Hematopoietic multipotent progenitor cell (in vitro differentiated cells): ENCODE measurements at regions not wholly inside any gene's neighbourhood (a gene's known extent, or its start where the extent isn't known, plus 50 kb on each side); places are given as distances from the start of the nearest gene placed in this dataset.
A peak's percentile ranks its signal among the peaks of the same experiment; 100 is the strongest.

Experiments used
- DNase-seq, 3 donors: peaks; one replicate each; pipeline ENCODE4 v3.0.0-alpha.2; 2011 to 2015; ENCODE audit warnings: low read depth in 2 of 3, low spot score in 2 of 3

DNA sequence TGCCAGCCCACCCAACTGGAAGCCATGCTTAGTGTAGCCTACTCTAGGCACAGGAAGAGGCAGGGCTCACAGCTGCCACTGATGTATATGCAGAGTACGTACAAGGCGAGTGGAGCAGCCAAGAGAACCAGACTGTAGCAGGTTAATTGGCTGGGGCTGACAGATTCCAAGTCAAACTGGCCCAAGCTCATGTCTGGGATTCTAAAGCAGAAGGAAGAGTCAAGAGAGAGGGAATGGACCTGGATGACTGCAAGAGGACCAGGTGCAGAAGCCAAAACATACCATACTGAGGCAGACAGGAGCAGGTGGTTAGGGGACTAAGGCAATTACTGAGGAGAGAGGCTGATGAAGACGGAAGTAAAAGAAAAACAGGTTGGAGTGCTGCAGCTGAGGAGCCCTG is 51.3 kb upstream of the LRRN2 start:
- no peak for DNase-seq

DNA sequence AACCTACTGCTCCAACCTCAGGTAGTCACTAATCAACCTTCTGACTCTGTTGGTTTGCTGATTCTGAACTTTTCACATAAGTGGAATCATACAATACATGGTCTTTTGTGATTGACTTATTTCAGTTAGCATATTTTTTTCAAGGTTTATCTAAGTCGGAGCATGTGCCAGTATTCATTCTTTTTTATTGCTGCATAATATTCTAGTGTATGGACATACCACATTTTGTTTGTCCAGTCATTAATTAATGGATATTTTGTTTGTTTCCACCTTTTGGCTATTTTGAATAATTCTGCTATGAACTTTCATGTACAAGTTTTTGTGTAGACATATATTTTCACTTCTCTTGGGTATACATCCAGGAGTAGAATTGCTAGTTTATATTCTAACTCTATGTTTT is 53.0 kb upstream of the LRRN2 start:
- DNase-seq, result no peak

DNA sequence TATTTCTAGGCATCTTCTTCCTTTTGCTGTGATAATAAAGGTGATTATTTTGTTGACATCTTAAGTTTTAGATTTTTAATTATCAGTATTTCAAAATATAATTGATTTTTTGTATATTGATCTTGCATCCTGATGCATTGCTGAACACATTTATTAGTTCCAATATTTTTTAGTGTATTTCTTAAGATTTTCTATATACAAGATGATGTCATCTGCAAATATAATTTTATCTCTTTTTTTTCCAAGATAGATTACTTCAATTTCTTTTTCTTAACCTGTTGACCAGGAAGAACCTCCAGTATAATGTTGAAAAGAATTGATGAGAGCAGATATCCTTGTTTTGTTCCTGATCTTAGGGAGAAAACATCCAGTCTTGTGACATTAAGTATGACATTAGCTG is 54.8 kb upstream of the LRRN2 start:
- no peak for DNase-seq

DNA sequence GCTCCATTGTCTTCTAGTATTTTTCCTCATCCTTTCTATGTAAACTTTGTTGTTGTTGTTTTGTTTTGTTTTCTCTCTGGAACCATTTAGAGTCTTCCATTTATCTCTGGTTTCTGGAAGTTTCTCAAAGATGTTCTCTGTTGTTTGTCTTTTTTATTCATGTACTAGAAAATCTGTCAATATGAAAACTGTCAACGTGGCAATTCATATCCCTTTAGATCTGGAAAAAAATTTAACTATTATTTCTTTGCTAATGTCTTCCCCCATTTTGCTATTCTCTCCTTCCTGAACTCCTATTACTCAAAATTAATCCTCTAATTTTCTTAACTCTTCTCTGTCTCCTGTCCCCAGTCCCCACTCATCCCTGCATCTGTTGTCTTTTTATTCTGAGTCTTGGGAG is 55.9 kb upstream of the LRRN2 start:
- DNase-seq, result no peak

DNA sequence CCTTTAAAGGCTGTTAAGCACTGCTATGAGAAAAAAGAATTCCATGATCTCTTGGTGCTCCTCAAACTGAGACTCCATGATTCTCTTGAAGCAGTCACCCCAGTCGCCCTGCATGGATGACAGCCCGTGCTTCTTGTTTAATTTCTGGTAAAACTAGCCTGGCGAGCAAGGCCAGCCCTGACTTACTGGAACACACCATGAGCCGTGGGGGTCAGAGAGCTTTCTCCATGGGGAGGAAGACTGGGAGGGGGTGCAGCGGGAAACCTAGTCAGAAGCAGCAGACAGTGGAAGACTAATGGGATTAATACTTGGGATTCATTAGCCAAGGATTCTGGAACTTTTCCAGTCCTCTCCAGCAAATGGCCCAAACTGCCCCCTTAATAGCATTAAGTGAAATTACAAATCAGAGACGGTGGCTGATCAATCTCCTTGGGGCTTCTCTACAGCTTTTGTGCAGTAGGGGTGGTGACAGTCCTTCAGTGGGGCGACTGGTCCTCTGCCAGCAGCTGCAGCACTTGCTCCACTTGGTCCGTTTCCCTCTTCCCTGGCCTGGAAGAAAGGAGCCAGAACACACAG is 57.2 kb upstream of the LRRN2 start:
- no peak for DNase-seq

DNA sequence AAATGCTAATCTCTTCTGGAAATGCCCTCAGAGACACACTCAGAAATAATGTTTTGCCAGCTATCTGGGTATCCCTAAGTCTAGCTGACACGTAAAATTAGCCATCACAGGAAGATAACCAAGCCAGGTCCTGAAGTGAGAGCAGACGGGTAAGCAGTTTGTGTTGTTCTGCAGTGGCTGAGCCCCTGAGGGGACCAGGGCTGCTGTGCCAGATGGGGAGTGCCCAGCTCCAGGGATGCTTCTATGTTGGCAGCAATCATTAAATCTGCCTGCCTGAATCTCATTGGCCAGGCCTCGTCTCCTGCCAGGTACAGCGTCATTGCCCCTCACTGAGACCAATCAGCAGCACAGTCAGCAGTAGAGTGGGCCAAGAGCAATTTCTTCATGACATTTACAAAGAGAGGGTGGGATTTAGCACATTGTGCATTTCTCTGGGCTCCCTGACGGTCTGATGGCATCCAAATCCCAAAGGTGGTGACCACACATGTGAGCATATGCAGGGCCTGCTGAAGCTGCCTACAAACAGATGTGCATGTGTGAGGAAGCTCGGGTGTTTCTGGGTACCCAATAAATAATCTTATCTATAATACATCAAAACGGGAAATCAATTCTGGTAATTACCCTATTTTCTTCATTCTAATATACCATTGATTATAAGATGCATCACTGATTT is 58.7 kb upstream of the LRRN2 start:
- no peak for DNase-seq

DNA sequence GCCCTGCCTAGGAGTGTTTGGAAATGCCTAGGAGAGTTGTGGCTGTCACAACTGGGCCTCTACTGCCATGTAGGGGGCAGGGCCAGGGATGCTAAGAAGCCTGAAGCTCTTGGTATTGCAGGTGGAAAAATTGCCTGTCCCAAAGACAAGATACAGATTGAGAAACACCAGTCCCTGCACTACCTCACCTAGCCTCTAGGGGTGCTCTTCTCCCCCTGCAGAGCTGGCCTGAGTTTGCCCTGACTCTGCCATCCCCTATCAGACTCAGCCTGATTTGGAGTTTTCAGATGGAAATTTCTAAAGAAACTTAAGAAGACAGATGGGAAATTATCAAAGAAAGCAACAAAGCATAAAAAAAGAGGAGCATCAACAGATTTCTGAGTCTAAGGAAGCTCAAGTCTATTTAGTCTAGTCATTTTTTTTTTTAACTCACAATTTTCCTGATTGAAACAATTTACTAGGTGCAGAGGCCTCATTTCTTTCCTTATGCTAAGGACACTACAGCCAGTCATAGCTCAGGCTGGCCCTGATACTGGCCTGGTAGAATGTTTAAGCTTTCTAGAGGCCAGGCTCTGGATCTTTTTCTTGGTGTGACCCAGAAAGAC is 61.4 kb upstream of the LRRN2 start:
- peak in 2 of 3 donors; percentile 35 to 63 for DNase-seq

DNA sequence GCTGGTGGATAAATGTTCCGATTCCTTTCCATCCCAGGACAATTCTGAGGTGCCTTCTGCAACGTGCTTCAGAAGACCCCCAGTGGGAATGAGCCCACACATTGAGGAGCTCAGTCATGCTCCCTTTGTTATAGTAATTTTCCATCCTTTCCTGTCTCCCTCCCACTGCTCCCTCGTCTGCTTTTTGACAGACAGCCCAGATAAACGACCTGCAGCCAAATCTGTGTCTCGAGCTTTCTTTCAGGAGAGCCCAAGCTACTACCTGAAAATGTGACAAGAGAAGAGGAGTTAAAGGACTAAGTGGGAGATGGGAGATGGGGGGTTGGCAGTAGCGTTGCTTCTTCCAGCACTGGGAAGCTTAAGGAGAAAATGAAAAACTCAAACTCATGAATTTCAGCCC is 65.9 kb upstream of the LRRN2 start:
- DNase-seq, result no peak

DNA sequence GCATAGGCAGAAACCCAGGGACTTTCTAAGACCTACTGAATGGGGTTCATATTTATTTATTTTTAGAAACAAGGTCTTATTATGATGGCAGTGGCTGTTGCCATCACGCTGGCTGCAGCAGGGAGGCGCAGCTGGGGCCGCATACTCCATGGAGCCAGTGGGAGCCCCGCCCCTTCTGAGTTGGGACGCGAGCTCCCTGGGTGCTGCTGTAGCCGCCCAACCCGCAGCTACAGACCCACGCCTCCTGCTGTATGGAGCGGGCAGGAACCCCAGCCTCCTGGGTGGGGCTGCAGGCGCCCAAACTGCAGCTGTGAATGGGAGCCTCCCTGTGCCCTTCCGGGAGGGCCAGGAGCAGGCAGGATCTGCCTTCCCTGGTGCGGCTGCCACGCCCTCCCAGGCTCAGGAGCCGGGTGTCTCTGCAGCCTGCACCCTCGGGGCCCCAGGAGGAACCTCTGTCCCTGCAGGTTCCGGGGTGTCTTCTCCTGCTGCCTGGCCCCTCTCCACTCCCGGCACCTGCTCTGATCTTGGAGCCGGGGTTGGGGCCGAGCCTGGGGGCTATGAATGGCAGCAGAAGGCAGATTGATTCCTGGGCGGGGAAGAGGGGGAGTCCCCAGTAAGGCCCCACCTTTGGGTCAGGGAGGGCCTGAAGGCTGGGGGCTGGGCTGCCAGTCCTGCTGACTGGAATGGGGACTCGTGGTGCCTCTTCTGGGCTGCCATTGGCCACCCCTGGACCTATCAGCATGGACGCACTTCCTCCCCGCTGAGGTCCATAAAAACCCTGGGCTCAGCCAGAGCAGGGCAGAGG is 66.5 kb upstream of the LRRN2 start:
- no peak for DNase-seq

DNA sequence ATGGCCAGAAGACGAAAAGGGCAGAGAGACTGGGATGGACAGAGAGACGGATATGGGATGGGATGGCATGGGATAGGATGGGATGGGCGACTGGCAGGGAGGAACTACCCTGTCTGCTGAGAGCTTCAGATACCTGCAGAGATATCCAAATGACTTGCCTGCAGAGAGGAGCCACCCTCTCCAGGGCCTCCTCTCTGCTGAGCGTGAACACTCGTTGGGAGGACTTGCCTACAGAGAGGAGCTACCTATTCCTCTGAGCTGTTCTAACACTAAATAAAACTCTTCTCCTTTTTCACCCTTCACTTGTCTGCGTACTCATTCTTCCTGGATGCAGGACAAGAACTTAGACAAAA is 67.1 kb upstream of the LRRN2 start:
- DNase-seq, result no peak

DNA sequence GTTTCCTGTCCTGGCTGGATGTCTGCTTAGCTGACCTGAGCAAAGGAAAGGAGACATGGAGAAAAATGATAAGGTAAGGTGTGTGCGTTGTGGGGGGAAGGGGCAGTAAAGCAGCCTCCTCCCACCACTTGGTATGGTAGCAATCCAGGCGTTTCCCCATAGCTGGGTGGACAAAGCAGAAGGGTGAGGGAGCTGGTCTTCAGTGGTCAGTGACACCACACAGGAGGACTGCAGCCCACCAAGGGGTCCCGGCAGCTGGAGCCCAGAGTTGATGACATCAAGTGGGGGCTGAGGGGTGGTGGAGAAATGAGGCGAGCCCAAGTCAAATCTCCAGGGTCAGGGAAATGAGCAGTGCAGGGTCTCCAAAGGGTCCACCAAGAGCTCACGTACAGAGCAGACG is 69.3 kb upstream of the LRRN2 start:
- DNase-seq, result no peak

DNA sequence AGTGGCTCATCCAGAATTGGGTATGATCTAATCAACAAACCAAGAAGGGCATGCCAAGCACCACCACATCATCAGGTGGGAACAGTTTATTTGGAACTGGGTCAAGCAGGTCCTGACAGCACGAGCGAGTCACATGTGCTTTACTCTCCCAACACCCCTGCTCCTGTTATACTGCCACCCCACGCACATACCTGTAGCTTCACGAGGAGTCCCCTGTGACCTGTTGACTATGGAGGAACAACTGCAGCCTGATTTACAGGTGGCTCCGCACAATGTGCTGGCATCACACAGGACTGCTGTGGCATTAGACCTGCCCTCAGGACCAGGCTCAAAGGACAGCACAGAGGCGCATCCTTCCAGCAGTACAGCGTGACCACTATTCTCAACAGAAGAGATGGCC is 70.8 kb upstream of the LRRN2 start:
- DNase-seq, result no peak

DNA sequence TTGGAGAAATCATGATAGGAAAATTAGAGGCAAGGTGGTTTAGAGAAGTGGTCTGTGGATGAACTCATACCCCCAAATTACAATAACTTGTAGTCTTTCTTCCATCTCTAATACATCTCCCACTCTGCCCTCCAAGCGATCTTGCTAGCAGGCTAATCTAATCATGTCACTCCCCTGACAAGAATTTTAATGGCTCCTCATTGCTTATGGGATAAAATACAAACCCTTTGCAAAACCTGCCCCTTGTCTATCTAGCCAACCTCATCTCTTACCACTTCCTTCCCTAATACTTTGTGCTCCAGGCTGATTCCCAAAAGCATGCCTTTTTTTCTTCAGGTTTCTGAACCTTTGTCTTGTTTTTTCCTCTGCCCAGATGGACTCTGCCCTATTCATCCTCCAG is 71.3 kb upstream of the LRRN2 start:
- peak in 2 of 3 donors; percentile 6 to 39 for DNase-seq

DNA sequence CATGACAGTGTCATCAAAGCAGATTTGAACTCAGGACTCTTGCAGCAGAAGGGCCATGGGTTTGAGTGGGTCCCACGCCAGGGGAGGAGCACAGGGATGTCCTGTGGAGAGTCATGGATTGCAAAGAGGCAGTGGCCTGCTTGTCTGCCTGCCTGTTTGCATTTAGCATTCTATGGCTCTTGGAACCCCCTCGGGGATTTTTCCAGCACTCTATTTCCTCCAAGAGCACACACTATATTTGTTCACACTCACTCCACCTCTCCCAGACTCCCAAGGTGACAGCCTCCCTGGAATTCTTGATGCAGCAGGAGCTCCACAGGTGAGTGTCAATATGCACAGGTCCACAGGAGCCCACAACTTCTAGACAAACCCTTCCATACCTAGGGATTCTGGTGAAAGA is 73.1 kb upstream of the LRRN2 start:
- DNase-seq, result no peak

DNA sequence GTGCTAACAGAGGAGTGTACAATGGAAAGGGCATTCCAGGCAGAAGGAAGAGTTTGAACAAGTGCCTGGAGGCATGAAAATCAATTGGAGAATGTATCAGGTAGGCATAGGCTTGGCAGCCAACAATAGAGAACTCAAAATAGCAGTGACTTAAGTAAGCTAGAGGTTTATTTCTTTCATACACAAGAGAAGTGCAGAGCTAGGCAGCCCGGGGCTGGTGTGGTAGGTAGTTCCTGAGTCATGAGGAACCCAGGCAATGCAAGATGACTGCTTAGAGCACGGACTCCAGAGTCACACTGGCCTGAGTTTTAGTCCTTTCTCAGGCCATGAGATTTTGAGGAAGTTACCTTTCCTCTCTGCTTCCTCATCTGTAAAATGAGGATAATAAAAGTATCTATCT is 74.8 kb upstream of the LRRN2 start:
- no peak for DNase-seq

DNA sequence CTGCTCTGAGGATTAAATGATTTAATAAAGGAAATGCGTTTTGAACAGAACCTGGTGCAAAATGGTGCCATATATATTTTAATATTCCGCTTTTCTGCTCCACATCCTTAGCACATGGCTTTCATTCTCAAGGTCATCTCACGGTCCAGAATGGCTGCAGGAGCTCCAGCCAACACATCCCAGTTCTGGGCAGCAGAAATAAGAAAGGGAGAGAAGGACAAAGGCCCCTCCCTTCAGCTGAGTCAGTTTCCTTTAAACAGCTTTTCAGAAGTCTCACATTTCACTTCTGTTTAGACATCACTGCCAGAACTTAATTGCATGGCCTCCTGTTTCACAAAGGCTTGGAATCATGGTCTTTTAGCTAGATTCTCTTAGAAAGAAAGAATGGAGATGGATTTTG is 75.2 kb upstream of the LRRN2 start:
- DNase-seq, result no peak

DNA sequence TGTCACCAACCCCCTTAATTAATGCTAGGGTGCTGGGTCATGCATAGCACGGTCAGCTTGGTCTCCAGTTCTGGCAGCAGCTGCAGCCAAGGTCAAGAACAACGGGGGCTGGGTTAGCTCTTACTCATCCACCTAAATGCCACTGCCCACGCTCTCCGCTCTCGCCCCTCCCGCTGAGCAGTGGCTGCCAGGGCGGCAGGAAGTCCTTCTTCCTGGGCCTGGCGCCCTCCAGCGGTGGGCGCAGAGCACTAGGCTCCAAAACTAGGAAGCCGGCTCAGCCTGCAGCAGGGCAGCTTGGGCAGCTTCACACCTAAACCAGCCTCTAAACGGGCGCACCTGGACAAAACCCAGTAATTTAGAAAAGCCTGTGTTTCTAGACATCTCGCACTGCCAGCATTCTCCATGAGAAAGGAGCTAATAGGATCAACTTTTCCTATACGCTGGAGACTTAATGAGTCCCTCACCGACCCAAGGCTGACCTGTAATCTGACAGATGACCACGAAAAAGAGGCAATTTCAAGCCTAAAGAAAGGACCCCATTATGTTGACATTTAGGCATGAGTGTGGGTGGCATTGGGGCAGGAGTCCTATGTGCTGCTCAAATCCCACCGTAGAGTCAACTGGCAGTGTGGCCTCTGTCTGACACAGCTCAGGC is 78.4 kb upstream of the LRRN2 start:
- peak; percentile 45 to 81 (median 78) for DNase-seq

DNA sequence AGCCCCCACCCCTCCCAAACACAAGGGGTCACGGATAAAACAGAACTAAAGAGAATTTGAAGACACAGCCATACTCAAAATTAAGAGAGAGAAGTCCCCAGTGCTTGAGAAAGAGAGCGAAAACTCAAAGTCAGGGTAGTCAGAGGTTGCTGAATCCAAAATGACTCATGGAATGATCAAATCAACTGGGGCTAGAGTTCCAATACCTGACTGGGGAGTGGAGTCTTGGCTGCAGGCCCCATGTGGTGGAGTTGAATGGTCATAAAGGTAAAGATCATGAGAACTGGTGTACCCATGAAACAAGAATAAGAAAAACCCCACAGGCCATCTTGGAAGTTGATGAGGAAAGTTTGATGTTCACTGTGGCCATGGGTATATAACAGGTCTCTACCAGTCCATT is 84.5 kb upstream of the LRRN2 start:
- no peak for DNase-seq

DNA sequence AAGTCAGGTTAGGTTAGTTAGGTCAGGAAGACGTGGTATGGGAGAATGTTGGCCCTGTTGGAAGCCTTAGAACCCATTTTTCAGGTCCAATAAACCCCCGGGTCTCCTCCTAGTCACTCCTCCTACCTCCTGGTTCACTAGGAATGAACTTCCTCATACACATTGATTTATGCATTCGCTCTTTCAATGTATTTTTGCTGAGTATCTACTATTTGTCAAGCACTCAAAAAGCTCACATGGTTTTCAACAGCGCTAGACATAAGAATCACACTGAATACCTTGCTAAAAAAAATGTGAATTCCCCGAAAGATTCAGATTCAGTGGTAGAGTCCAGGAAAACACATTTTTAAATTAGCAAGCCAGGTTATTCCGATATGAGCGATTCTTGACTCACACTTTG is 85.8 kb upstream of the LRRN2 start:
- no peak for DNase-seq

DNA sequence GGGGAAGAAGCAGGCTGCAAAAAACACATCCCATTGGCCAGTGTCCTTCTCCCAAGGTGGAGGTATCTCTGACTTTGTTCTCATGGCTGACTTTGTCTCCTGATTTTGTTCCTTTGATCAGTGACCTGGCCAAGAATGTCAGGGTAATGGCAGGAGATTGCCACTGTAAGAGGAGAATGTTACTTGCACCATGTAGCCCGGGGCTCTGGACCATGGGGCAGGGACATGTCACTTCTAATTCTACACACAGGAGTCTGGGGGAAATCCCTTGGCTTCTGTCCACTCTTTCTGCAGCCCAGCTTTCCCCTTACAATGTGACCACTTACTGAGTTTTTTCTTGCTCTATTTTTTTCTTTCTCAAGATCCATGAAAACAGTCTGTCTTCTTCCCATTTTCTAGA is 87.7 kb upstream of the LRRN2 start:
- DNase-seq, result no peak

DNA sequence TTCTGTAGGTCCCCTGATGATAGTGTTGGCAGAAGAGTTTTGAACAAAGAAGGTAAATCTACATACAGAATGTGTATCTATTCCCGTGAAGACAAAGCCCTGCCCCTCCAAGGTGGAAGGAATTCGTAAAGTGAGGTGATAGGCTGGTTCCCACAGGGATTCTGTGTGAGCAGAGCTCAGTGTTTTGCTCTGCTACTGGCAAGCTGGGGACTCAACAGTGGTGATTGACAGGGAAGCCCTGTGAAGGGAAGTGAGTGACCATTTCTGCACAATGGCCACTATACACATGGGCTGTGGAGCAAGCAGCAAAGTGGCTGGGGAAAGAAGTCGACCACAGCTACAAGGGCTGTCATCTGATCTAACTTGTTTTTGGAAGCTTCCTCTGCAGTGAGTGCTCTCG is 90.0 kb upstream of the LRRN2 start:
- no peak for DNase-seq
